ENCODE measurements at regions not wholly inside any gene's neighbourhood (a gene's known extent, or its start where the extent isn't known, plus 50 kb on each side); places are given as distances from the start of the nearest gene placed in this dataset.

- Mint-ChIP-seq H3K4me3 (no peak overlapping the region), H3K27me3 (ENCODE audit: low read depth in 2 of 2) (no peaks in the 10 kb centered on the region), H3K36me3 (no peaks in the 10 kb centered on the region), H3K4me1 (peaks cover 0 to 6% of the 10 kb centered on the region in 2 donors), H3K27ac (no peak overlapping the region), H3K9me3 (no peaks in the 10 kb centered on the region)
- Histone ChIP-seq H3K4me1 (ENCODE audit: control insufficient read depth, insufficient read depth, low read length) (no peaks in the 10 kb centered on the region), H3K36me3 (ENCODE audit: control insufficient read depth, insufficient read depth, low read length) (no peaks in the 10 kb centered on the region), H3K27me3 (ENCODE audit: control insufficient read depth, insufficient read depth, low read length) (no peaks in the 10 kb centered on the region), H3K27ac (ENCODE audit: low read length) (no peak overlapping the region), H3K9me3 (ENCODE audit: control insufficient read depth, insufficient read depth, low read length) (no peaks in the 10 kb centered on the region), H3K4me3 (ENCODE audit: low read length) (no peak overlapping the region)
- WGBS (ENCODE audit: insufficient coverage) = 83% methylated on average over 4 of the region's 4 CpGs
- intact Hi-C loops (cut with micrococcal nuclease) = no loop called here
- ATAC-seq = no peak
- TF ChIP-seq, protein P1, sequence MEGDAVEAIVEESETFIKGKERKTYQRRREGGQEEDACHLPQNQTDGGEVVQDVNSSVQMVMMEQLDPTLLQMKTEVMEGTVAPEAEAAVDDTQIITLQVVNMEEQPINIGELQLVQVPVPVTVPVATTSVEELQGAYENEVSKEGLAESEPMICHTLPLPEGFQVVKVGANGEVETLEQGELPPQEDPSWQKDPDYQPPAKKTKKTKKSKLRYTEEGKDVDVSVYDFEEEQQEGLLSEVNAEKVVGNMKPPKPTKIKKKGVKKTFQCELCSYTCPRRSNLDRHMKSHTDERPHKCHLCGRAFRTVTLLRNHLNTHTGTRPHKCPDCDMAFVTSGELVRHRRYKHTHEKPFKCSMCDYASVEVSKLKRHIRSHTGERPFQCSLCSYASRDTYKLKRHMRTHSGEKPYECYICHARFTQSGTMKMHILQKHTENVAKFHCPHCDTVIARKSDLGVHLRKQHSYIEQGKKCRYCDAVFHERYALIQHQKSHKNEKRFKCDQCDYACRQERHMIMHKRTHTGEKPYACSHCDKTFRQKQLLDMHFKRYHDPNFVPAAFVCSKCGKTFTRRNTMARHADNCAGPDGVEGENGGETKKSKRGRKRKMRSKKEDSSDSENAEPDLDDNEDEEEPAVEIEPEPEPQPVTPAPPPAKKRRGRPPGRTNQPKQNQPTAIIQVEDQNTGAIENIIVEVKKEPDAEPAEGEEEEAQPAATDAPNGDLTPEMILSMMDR (IDR thresholded peaks at IDR 0.05) = no peak
- no peak for DNase-seq
Measured at GRCh38 chr13:48593536-48593935, 60.2 kb upstream of the CYSLTR2 start.

- Mint-ChIP-seq H3K27ac (no peak overlapping the region), H3K36me3 (no peaks in the 10 kb centered on the region), H3K4me1 (peaks cover 0 to 6% of the 10 kb centered on the region in 2 donors), H3K27me3 (ENCODE audit: low read depth in 2 of 2) (no peaks in the 10 kb centered on the region), H3K9me3 (no peaks in the 10 kb centered on the region), H3K4me3 (no peak overlapping the region)
- Histone ChIP-seq H3K27ac (ENCODE audit: low read length) (no peak overlapping the region), H3K36me3 (ENCODE audit: control insufficient read depth, insufficient read depth, low read length) (no peaks in the 10 kb centered on the region), H3K4me3 (ENCODE audit: low read length) (no peak overlapping the region), H3K27me3 (ENCODE audit: control insufficient read depth, insufficient read depth, low read length) (no peaks in the 10 kb centered on the region), H3K9me3 (ENCODE audit: control insufficient read depth, insufficient read depth, low read length) (no peaks in the 10 kb centered on the region), H3K4me1 (ENCODE audit: control insufficient read depth, insufficient read depth, low read length) (no peaks in the 10 kb centered on the region)
- 79% methylated on average over 5 of the region's 6 CpGs for WGBS (ENCODE audit: insufficient coverage)
- intact Hi-C loops (cut with micrococcal nuclease) = no loop called here
- TF ChIP-seq, protein P1 (IDR thresholded peaks at IDR 0.05) = no peak
- DNase-seq (no peak), ATAC-seq (no peak)
Measured at GRCh38 chr13:48594096-48594815, 59.5 kb upstream of the CYSLTR2 start.

GRCh38 chr13:48595431-48596429 is 58.0 kb upstream of the CYSLTR2 start:
- Histone ChIP-seq H3K4me3 (ENCODE audit: low read length) (no peak overlapping the region), H3K27ac (ENCODE audit: low read length) (no peak overlapping the region), H3K9me3 (ENCODE audit: control insufficient read depth, insufficient read depth, low read length) (no peaks in the 10 kb centered on the region), H3K4me1 (ENCODE audit: control insufficient read depth, insufficient read depth, low read length) (no peaks in the 10 kb centered on the region), H3K27me3 (ENCODE audit: control insufficient read depth, insufficient read depth, low read length) (no peaks in the 10 kb centered on the region), H3K36me3 (ENCODE audit: control insufficient read depth, insufficient read depth, low read length) (no peaks in the 10 kb centered on the region)
- Mint-ChIP-seq H3K27ac (no peak overlapping the region), H3K36me3 (no peaks in the 10 kb centered on the region), H3K4me1 (no peaks in the 10 kb centered on the region), H3K4me3 (no peak overlapping the region), H3K9me3 (no peaks in the 10 kb centered on the region), H3K27me3 (ENCODE audit: low read depth in 2 of 2) (no peaks in the 10 kb centered on the region)
- DNase-seq (peak; percentile 31 to 84), ATAC-seq (peak; percentile 86 to 98 (median 97))
- TF ChIP-seq, protein P1 (IDR thresholded peaks at IDR 0.05) = peak; percentile 67
- intact Hi-C loops (cut with micrococcal nuclease) = loop anchor here (1.0 kb wide), 2 partner anchors 137 to 174 kb away; no protein-coding TSS in a partner anchor
- WGBS (ENCODE audit: insufficient coverage) = 78% methylated on average over 6 of the region's 7 CpGs
